ENCODE measurements at regions not wholly inside any gene's neighbourhood (a gene's known extent, or its start where the extent isn't known, plus 50 kb on each side); places are given as distances from the start of the nearest gene placed in this dataset.

DNA sequence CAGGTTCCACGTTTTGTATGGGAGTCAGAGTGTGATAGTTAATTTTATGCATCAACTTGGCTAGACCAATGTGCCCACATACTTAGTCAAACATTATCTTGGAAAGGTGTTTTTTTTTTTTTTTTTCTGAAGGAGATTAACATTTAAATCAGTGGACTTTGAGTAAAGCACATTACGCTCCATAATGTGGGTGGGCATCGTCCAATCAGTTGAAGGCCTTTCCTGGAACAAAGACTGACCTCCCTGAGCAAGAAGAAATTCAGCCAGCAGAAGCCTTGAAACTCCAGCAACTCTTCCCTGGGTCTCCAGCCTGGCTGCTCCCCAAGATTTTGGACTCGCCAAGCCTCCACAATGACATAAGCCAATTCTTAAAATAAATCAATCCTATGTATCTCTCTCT is 711.4 kb downstream of the MTRR start:
- DNase-seq = no peak

DNA sequence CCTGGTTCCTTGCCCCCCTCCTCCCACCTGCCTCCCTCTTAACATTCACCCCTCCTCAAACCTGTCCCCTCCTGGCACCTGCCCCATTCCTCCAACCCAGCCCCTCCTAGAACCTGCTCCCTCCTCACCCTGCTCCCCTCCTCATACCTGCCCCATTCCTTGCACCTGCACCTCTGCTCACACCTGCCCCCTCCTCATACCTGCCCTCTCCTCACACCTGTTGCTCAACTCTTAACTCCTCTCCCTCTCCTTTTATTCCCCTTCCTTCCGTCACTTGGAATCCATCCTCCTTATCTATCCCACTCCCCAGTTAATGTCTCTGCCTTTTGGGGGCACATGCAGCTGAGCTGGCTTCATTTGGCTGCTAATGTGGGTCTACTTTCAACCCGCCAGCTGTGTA is 712.1 kb downstream of the MTRR start:
- DNase-seq = no peak

DNA sequence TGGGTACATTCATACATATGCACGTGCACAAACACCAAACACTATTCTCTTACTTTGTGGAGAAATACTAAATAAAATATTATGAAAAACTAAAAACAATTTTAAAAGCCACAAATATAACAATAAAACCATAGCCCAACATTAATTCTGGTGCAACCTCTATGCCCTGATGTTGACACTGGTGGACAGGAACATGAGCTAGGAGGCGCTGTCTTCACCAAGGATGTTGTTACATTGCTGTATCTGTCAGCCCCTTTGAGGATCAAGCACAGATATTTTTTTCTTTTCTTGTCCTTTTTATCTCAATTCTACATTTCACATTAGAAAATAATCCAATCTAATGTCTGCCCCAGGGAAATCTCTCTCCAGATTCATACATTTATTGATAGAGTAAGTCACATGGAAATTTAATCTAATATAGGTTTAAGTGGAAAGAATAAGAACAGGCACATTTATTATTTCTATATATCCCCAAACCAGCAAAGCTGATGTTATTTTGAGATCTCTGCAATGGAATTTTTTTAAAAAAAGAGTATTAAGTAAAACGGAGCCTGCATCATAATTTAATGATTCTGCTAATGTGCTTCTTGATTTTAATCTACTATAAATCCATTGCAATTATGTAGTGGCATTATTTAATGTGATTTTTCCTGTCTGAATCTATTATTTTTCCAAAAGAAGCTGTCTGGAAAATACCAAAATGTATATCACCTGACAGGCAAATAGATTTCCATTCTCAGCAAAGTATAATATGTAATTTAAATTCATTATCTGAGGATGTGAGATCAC is 716.5 kb downstream of the MTRR start:
- DNase-seq = no peak

DNA sequence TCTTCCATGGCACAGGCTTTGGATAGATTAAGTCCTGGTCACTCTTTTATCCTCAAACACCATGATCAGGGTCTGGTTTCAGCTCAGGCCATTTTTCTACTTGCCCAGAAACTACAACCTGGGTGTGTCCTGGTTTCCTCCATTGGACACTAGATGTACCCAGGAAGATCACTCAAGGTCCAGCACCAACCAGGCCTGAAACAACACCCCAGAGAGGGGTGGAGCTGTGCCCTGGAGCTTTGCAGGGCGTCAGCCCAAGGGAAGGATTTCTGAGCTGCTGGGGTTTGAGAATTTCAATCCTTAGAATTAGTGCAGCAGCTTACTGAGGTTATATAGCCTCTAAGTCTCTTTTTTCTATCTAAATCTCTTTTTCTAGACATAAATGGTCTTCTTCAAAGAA is 722.0 kb downstream of the MTRR start:
- no peak for DNase-seq

DNA sequence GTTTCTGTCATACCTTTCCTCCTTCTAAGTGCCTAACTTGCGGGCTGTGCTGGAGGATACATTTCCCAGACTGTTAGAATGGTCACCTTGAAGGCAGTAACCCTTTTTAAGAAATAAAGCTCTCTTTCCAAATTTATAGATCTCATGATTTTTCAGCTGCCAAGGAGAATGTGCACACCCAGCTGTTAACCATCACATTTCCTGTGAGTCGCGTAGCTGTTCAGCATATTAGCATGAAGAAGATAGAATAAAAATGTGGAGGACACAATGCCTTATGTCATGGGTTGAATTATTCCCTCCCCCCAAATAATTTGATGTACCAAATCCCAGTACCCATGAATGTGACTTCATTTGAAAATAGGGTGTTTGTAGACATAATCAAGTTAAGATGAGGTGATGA is 729.4 kb downstream of the MTRR start:
- DNase-seq = no peak

DNA sequence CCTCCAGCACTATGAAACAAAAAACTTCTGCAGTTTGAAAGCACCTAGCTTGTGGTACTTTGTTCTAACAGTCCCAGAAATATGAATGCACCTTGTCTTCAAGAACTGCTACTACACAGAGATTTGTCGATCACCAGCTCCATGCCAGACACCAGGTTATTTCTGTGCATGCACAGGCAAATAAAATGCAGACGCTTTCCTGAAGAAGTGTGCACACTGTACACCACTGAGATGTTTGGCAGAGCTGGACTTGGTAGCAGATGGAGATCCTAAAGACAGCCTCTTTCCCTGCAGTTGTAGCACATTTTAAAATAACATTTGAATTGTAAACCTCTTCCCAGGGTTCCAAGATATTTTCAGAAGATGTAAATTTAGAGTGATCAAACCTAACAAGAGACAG is 730.0 kb downstream of the MTRR start:
- no peak for DNase-seq

DNA sequence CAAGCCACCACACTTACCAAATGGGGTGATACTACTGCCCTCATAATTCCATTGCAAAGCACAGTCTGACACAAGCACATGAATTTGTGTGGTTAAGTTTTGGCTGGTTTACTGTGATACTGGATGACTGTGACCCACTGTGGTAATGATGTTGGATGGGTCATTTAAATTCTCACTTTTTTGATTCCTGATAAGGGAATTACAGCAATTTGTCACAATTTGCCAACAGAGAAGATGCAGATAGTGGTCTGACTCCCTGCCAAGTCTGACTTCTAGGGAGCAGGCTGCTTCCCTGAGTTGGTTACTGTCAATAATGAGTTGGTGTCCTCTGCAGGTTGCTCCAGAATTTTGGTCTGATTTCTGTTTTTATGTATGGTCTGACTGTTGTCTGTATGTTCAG is 731.9 kb downstream of the MTRR start:
- DNase-seq = no peak

DNA sequence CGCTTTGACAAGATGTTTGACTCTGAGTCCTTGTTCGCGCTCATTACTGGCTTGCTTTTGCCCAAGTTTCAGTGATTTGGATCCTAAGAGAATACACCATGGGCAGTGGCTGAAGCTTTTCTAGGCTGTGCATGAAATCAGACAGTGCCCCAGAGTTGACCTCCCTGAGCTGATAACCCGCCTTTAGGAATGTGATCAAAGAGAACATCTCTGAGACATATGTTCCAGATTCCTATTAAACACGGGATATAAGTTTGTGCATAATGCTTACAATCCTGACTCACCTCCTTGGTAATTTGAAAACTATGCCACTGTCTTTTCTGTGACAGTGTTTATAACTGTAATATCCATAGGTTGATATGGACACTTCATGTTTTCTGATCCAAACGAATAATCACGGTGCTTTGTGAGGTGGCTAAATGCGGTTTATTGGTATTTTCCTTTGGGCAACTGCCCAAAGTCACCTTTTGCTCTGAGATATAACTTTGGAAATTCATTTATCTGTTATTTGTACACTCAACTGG is 732.9 kb downstream of the MTRR start:
- no peak for DNase-seq

DNA sequence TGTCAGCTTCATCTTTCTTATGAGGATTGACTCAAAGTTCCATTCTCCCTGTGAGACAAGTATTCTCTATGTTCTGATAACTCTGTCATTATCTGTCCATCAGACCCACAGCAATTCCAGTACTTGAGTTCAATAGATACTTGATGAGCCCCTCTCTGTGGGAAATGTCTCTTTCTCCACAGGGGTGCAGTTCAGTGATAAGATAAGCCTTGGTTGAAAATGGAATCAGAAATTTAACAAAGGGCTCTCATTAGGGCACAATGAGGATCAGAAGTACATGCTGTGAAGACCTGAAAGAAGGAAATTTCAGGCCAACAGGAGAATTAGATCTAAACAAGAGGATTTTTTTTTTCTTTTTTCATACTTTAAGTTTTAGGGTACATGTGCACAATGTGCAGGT is 737.3 kb downstream of the MTRR start:
- no peak for DNase-seq

DNA sequence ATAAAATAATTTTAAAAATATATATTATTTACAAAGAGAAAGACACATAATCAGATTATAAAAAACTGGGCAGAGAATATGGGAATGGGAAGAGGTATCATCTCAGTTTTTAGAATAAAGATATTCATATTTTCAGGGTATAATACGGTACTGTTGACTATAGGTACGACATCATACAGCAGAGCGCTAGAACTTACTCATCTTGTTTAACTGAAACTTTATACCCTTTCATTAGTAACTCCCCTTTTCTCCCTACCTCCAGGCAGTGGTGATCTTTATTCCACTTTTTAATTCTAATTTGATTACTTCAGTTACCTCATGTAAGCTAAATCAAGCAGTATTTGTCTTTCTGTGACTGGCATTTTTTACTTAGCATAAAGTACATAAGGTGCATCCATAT is 742.1 kb downstream of the MTRR start:
- DNase-seq = no peak

DNA sequence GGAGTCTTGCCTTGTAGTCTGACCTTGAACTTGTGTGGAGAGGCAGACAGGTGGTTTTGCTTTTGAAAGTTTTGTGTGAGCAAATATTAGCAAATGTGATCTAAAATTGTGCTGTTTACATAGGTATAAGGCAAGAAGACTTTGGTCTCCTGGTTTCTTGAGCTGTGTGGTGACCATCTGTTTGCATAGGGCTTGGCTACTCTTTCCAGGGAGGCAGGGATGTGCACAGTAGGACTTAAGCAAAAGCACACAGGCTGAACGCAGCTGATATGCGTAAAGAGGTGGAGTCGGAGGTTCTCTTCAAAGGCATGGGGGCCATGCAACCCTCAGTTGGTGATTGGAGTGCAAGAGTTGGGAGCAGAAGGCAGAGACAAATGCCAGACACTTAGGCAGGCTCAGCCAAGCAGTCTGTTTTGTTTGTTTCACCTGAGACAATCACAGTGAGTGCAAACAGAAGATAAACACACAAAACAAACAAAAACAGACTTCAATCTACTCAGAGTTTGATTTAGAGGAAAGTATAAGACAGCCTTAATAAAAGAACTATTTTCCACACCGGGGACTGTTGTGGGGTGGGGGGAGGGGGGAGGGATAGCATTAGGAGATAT is 744.2 kb downstream of the MTRR start:
- DNase-seq = no peak

DNA sequence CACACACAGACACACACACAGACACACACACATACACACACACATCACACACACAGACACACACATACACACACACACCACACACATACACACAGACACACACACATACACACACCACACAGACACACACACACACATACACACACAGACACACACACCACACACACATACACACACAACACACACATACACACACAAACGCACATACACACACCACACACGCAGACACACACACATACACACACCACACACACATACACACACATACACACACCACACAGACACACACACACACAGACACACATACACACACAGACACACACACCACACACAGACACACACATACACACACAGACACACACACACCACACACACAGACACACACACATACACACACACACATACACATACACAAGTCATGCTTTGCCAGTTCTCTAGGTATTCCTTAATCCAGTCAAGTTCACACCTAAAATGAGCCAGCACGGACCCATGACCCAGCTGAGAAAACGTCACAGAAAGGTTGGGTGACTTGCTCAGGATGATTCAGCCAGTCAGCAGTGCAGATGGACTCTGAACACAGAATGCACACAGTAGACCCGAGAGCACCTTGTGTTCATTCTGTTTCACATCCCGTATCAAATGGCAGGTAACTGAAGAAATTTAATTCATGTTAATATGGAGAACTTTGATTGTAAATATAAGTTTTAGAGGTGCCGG is 746.4 kb downstream of the MTRR start:
- no peak for DNase-seq

DNA sequence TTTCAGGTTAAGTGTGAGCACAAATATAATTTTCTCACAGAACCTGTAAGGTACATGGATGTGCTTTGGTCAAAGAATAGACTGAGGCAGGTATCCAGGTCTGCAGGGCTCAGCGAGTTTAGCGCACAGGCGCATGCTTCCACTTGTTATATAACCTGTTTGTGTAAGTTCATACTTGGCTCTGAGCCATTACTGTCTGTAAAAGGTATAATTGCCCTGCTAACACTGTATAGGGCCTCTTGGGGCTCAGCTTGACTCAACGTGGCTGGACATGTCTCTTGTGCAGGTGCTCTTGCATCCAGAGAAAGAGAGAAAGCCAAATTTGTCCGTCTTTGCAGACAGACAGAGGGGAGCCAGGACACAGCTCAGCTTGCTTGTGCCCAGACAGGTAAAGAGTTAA is 759.6 kb downstream of the MTRR start:
- DNase-seq = no peak

DNA sequence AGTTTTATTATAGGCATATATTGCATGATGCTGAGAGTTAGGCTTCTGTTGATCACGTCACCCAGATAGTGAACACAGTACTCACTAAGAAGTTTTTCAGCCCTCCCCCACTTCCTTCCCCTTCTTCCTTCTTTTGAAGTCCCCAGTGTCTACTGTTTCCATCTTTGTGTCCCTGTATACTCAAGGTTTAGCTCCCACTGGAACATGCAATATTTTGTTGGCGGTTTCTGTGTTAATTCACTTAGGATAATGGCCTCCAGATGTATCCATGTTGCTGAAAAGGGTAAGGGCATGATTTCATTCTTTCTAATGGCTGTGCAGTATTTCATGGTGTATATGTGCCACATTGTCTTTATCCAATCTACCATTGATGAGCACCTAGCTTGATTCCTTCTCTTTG is 764.3 kb downstream of the MTRR start:
- DNase-seq = no peak

DNA sequence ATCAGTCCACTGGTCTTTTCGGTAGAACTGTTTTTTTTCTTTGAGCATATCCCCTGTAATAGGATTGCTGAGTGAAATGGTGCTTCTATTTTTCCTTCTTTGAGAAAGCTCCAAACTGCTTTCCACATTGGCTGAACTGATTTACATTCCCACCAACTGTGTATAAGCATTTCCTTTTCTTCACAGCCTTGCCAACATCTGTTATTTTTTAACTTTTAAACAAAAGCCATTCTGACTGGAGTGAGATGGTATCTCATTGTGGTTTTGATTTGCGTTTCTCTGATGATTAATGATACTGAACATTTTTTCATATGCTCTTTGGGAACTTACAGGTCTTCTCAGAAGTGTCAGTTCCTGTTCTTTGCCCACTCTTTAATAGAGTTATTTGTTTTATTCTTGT is 764.7 kb downstream of the MTRR start:
- DNase-seq = no peak

DNA sequence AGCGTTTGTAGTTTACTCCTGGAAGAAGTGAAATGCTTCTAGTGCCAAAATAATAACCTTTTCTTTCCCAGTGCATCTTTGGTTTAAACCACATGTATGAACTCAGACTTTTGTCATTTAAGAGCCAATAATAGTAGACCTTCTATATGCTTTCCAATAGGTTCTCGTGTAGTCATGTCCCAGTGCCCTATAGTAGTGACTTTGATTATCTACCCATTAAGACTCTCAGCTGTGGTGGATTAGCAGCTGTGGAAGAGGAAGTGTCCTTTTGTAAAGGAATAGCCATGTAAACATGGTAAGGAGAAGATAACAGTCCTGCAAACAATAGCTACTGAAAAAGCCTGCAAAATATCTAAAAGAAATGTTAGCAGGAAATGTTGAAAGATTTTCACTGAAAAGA is 765.3 kb downstream of the MTRR start:
- DNase-seq = no peak

DNA sequence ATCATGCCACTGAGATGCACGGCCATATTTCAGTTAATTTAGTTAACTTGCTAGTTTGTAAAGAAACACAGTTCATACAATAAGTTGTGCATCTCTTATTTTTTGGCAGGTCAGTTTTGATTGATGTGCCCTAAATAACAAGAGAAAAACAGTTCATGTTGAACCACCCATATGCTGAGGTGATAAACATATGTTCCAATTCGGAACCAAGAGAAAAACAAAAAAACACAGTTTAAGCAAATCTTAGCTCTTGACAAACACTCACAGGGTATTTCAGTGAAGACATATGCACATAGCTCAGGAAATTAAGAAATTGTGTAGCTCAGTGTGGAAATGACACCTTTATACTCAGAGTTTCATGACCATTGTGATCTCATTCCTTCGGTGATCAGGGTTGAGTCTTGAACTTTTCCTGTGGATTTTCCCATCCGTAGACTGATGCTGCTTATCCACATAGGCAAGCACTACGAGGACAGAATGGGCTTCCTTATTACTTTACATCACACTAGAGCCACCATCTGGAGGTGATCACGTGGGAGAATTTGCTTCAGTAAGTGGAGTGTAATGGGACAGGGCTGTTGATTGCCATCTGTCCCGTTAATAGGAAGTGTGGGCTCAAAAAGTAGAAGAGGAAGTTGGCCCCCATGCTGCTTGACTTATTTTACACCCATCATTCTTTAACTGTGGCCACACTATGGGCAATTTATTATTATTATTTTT is 773.0 kb downstream of the MTRR start:
- no peak for DNase-seq

DNA sequence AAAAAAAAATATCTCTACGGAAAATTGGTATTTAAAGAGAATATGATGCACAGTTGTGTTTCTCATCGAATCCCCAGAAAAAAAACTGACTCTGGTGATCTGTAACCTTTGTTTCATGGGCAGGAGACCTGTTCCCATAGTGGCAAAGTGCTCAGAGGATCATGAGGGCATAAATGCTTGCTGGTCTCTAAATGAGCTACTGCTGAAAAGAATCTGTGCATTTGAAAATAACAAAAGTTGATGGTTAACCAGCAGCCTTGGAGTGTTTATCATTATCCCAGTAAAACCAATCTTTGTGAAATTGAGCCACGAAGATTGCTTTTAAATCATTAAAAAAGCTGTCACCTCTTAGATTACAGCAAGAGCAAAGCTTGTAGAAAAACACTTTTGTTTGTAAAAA is 775.4 kb downstream of the MTRR start:
- DNase-seq = no peak

DNA sequence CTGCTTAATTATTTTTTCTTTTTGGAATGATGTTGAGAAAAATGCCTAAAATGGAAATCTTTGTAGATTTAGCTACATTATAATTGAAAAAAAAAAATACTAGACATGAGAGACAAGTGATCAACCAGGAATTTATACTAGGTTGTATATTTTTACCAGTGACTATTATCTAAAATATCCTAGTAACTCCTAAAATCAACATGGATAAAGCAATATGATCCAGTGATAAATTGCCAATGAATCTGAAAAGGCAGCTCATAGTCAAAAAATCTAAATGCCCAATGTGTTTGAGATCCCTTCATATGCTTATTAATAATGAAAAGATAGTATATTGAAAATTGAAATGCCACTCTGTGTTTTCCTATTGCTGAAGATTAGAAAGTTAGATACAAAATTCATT is 778.2 kb downstream of the MTRR start:
- DNase-seq = no peak

DNA sequence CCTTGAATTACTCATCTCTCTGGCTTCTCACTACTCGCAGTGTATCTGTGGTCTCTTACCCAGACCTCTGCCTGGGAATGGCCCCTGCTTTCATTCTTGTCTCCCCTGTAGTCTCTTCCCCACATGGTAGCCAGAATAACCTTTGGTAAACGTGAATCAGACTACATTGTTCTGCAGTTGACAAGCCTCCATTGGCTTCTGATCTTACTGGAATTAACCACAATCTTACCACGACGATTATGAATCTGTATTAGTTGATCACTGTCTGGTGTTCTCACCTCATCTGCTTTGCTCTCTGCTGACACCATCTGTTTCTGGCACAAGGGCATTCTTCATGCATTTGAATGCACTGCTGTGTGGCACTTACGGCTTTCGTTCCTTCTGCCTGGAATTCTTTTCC is 781.2 kb downstream of the MTRR start:
- DNase-seq = no peak

DNA sequence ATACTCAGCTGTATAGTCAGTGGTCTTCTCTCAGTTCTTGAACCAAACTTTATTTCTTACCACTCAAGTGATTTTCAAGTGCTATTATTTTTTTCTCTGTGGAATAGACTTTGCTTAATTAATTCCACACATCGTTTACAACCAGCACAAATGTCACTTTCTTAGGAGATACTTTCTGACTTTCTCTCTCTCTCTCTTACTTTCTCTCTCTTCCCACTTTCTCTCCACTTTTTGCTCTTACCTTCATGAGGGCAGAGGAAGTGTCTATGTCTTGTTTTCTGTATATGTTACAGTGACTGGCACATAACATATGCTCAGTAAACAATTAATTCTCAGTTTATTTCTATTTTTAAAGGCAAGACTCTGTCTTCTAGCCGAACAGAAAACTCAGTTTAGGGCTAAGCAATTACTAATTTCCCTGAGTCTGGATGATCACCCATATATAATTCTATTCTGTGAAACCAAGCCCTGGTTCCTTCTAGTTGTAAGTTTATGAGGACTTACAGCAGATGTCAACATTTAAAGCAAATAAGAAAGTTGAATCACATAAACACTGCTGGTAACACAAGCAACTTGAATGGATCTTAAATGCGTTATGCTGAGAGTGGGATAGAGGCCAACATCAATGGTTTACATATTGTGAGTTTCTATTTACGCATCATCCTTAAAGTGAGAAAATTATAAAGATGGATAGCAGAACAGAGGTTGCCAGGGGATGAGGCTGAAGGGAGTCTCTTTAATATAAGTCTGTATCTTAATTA is 791.4 kb downstream of the MTRR start:
- no peak for DNase-seq

DNA sequence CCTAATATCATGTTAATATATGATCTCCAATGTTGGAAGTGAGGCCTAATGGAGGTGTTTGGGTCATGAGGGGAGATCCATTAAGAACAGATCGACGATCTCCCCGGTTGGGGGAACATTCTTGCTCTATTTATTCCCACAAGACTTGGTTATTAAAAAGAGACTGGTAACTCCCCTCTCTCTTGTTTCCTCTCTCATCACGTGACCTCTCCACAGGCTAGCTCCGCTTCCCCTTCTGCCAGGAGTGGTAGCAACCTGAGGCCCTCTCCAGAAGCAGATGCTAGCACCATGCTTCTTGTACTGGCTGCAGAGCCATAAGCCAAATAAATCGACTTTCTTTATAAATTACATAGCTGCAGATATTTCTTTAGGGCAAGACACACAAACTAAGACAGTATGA is 794.4 kb downstream of the MTRR start:
- no peak for DNase-seq

DNA sequence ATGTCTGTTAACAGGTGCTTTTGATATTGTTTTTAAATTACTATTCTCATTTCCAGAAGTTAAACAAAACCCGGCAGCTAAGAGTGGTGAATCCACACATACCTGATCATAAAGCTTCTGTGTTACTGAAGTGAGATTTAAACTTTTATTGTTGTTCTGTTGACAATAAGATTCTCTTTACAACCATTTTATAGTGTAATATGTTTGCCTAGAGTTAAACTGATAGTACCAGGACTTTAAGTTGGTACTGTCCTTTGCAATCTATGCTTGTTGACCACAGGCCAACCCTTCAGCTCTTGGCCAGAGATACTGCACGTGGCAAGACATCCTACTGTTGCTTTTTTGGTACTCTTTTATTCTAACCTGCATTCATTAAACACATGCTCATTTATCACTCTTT is 806.2 kb downstream of the MTRR start:
- DNase-seq = no peak

Data from right forelimb (tissue), 1 donor.